Umbilical cord (tissue), 1 donor: ENCODE measurements at regions not wholly inside any gene's neighbourhood (a gene's known extent, or its start where the extent isn't known, plus 50 kb on each side); places are given as distances from the start of the nearest gene placed in this dataset.
A peak's percentile ranks its signal among the peaks of the same experiment; 100 is the strongest.
"Not testable (repeated sequence)": the region's sequence is repeated elsewhere in the genome, so short reads cannot be mapped to it uniquely, and the experiment has no call there.

ENCODE experiments used
- DNase-seq: peaks from one replicate; pipeline ENCODE4 v3.0.0-alpha.2; 2015; ENCODE audit warnings: low spot score

DNA sequence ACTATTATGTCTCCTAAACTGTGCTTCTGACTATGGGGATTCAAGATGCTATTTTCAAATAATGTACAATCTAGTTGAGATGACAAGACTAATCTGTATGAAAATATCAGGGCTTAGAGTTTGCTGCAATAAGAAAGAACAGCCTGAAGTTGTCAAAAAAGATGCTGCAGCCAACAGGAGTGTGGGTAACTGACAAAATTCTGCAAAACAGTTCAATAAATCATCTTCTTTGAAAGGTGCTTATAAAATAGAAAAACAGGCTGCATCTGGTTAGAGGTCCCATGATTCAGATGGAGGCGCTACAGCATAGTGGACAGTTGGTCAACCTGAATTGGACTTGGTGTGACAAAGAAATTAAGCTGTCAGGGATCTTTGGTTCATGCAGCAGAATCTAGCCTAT, 511.0 kb downstream of the XPNPEP1 start:
- no peak for DNase-seq

- DNase-seq, result no peak
Measured at GRCh38 chr10:109411917-109412316, 511.4 kb downstream of the XPNPEP1 start.

- no peak for DNase-seq
Measured at GRCh38 chr10:109405338-109405737, 518.0 kb downstream of the XPNPEP1 start.

DNA sequence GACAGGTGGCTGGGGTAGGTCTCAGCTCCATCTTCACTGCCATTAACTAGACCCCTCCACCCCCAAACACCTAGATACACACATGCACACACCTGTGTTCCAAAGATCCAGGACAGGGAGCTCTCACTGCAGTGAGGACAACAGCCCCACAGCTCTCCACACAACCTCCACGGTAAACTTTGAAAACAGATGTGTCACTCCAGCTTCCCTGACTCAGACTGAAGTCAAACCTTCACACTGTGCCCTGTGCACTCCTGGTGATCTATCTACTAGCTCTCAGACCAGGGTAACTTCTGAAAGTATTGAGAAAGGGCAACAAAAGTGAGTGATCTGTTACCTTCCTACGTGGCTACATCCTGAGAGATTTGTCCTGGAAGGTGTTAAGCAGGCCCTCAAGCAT, 519.8 kb downstream of the XPNPEP1 start:
- no peak for DNase-seq

DNA sequence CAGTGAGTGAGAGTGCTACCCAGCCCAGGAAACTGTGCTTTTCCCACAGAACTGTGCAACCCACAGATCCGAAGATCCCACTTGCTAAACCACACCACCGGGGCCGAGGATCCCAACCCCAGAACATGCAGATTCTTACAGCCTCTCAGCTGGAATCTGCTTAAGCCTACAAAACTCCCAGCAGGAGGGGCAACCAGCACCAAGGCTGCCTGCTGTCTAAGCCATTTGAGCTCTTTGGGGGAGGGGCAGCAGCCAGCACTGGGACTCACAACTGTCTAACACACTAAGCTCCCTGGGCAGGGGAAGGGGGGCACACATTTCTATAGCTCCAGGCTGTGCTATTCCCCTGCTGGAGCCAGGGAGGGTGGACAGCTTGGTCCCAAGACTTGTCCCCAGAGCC, 529.9 kb downstream of the XPNPEP1 start:
- peak; percentile 69 for DNase-seq

DNA sequence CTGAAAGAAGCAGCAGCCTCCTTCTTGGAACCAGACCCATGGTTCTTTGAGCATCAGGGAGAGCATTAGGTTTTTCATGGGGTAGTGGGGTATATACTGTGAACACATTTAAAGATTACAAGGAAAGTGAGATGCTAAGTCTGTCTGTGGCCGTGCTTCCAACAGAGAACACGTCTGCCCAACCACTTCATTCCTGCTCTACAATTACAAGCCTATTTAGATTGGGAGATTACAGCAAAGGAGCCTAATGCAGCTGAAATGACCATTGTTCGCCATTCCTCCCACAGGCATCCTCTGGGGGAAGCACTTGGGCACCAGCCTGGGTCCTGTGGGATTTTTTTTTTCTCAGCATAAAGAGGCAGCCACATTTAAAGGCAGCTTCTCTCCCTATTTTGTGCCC, 536.4 kb downstream of the XPNPEP1 start:
- no peak for DNase-seq

- no peak for DNase-seq
Measured at GRCh38 chr10:109386101-109386500, 537.2 kb downstream of the XPNPEP1 start.

DNA sequence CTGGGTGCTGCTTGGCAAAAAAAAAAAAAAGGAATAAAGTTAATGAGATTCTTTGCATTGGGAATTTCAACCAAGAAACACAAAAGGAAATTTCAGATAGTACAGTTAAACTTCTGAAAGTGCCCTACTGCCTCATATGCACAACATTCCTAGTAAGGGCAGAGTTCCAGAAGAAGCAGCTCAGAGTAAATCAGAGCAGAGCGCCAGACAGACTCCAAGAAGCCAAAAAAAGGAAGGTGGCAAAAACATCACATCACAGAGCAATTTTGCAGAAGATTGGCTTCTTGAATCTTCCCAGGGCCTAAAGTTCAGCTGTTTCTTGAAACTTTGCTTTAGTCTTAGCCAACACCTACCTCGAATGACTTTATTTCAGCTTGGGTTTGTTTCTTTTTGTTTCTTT, 544.1 kb downstream of the XPNPEP1 start:
- DNase-seq, result peak; percentile 46

DNA sequence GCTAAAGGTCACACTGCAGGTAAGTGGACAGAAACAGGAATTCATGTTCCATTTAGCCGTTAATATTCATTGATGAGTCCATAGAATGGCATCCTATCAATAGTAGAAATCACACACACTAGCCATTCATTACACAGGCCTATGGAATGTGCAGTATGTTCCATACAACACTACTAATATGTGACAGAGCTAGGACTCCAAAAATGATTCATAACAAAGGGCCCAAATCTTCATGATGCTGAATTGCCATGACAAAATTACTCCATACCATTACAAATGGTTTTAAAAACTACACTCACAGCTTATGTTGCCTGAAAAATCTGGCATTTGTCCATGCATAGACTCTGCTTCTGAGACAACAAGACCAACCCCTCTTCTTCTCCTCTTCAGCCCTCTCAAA, 549.1 kb downstream of the XPNPEP1 start:
- DNase-seq, result no peak

DNA sequence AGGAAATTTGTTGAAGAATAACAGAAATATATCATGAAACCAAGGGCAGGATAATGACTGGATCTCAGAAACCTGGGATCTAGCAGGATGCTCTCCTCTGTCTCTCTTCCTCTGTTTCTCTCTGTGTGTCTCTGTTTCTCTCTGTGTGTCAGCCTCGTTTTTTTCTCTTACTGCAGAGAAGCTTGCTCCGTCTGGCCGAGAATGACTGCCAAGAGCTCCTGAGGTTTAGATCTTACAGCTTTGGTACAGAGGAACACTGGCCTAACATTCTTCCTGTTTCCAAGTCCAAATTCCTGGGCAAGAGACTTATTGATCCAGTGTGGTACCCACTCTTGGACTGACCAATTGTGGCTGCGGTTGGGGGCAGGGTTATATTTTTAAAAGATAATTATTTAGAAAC, 564.0 kb downstream of the XPNPEP1 start:
- DNase-seq, result peak; percentile 27

DNA sequence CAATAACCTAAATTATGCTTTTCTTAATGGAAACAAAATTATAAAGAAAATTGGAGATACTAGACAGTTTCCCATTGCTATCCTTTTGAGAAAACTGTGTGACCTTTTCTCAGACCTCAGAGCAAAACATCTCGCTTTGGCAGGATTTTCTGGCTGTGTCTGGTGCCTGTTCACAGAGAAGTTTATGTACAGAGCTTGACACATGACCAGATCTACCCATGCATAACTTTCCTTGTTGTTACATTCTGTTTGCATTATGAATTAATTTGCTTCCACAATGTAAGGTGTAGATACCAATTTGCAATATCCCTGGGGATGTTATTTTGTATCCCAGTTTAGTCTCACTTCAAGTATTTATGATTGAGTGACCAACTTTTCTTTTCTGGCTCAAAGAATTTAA, 565.0 kb downstream of the XPNPEP1 start:
- peak; percentile 39 for DNase-seq

DNA sequence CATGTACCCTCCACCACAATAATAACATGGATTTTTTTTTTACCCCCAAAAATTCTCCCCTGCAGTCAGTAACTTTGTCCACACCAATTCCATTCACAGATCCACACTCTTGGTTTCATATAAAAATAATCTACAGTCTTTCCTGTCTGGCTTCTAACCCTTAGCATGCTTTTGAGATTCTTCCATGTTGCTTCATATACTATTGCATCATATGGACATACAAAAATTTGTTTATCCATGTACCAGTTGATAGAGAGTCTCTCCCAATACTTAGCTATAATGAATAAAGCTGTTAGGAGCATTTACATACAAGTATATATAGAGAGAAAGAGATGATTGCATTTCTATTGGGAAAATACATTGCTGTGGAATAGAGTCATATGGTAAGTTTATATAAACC, 575.0 kb downstream of the XPNPEP1 start:
- DNase-seq, result no peak

DNA sequence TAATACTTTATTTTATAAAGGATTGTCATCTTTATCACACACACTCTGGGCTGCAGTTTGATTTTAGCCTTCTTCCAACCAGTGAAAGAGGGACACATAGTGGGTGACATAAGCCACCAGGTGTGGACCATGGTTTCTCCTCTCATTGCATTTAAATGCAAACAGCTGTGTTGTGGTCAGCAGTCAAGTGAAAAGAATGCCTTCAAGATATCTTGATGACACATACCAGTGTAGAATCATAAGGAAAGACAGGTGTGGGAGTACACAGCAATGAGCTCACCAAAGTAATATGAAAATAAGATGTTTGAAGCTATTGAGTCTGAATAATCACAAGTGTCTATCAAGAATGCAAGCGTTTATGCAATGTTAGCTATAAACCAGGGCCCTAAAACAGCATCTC, 580.0 kb downstream of the XPNPEP1 start:
- no peak for DNase-seq

DNA sequence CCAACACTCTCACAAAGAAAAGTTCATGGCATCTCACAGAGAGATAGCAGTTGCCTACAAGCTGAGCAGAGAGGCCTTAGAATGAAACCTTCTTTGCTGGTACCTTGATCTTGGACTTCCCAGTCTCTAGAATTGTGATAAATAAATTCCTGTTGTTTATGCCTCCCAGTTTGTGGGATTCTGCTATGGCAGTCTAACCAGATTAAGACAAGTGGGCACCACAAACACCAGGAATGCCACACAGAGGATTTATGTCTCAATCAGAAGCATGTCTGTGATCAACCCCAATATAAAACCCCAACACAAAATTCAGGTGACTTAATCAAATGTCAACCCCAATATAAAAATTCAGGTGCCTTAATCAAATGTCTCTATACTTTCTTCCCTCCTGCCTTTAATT, 581.3 kb downstream of the XPNPEP1 start:
- DNase-seq, result no peak

- no peak for DNase-seq
Measured at GRCh38 chr10:109328001-109328400, 595.3 kb downstream of the XPNPEP1 start.

GRCh38 chr10:109327266-109327665, 596.0 kb downstream of the XPNPEP1 start:
- no peak for DNase-seq

DNA sequence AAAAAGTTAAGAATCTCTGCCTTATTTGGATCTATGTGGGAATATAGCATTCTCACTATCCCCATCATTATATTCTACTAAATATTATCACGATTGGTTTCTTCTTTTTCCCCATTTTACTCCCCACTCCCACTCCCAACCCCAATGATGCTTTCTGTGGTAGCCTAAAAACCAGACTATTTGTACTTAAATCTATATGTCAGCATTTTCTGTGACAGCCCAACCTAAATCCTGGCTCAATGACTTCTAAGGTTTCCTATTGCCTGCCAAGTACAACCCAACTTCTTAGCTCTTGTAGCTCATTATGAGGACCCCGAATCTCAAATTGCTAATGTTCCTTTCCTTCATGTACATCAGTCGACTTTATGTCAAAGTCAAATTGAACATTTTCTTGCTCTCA, 598.6 kb downstream of the XPNPEP1 start:
- DNase-seq, result no peak

DNA sequence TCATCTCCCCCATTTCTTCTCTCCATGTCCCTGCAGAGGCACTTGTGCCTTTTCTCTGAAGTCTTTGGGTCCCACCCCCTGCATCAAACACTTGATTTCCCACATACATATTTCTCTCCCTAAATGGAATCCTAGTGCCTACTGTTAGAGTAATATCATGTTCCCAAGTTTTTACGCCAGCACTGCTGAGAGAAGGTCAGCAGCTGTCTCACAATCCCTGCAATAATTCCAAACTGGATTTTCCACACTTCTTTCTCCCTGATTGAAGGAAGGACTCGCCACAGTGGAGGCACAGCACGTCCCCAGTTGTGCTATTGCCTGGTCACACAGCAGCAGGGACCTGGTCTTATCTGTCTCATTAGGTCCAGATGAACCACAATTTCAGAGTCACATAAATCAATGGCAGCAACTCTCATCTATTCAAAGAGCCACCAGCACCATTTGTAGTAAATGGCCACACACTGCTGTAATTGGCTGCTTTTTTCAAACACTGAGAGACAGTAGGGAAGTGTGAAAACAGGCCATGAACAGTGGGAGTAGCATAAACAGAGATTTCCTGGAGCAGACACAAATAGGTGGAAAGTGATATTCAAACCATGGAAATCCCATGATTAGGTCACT, 605.5 kb downstream of the XPNPEP1 start:
- DNase-seq, result no peak

DNA sequence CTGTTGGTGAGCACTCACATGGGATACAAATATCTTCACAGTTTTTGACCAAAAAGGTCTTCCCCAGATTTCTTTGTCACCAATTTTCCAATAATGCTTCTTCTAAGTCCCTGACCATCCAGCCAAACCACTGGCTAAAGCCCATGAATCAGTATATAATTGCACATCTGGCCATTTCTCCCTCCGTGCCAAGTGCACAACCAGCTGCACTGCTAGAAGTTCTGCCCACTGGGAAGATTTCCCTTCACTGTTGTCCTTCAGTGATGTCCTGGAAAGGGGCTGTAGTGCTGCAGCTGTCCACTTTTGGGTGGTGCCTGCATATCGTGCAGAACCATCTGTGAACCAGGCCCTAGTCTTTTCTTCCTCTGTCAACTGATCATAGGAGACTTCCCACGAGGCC, 609.3 kb downstream of the XPNPEP1 start:
- DNase-seq, result not testable (repeated sequence)

DNA sequence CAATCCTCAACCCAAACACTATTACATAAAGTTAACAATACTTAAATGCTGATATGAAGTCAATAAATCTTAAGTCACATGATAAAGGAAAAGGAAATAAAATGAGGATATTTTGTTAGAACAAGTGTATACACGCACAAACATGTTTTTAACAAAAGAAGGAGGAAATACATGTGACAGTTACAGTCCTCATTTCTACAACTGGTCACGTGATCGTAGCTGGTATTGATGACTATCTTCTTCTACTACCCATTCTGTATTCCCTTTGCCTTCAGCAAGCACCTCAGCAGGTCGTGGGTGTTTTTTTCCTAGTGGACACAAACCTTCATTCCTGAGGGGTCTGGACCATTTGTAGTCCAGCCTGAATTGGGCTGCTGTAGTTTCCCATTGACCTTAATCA, 610.8 kb downstream of the XPNPEP1 start:
- DNase-seq, result not testable (repeated sequence)

DNA sequence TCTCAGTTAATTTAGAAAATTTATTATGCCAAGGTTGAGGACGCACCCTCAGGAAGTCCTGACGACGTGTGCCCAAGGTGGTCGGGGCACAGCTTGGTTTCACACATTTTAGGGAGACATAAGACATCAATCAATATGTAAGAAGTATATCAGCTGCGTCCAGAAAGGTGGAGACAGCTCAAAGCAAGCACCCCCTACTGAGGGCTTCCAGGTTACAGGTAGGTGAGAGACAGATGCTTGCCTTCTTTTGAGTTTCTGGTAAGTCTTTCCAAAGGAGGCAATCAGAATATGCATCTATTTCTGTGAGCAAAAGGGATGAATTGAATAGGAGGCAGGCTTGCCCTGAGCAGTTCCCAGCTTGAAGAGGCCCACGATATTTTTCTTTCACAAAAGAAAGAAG, 614.3 kb downstream of the XPNPEP1 start:
- DNase-seq, result no peak

- DNase-seq, result not testable (repeated sequence)
Measured at GRCh38 chr10:109307102-109307501, 616.2 kb downstream of the XPNPEP1 start.

- DNase-seq, result no peak
Measured at GRCh38 chr10:109306698-109307097, 616.6 kb downstream of the XPNPEP1 start.

DNA sequence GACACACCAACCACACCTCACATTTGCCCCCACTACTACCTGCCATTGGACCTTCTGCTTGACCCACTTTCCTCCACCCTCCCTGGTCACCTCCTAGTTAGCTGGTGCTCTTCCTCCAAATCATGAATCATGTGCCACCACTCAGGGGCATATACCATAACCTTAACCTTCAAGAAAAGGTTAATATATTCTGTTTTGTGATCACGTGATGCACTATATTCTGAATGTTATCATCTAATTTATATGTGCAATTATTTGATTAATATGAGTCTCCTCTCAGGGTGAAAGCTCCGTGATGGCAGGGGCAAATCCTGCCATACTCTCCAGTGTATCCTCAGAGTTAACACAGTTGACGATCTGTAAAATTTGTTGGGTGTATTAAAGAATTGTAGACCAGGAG, 635.5 kb downstream of the XPNPEP1 start:
- DNase-seq, result no peak
